ENCODE measurements at regions not wholly inside any gene's neighbourhood (a gene's known extent, or its start where the extent isn't known, plus 50 kb on each side); places are given as distances from the start of the nearest gene placed in this dataset.

- Histone ChIP-seq H3K4me2 (ENCODE audit: insufficient read depth in 1 of 2, low read depth in 2 of 2, low read length in 2 of 2) (no peak overlapping the region), H3K18ac (ENCODE audit: extremely low read depth, low read length) (no peak overlapping the region), H2AK5ac (ENCODE audit: low read depth, low read length) (no peak overlapping the region), H3K79me1 (ENCODE audit: low read depth, low read length) (no peaks in the 10 kb centered on the region), H3K23me2 (ENCODE audit: low read depth, low read length) (no peaks in the 10 kb centered on the region), H4K8ac (ENCODE audit: extremely low read depth, insufficient read depth, low read length) (no peak overlapping the region), H3K4me1 (replicated peaks in 1 of 4; ENCODE audit: control insufficient read depth in 3 of 4, insufficient read depth in 4 of 4, low read length in 3 of 4) (peaks cover 6 to 18% (median 13%) of the 10 kb centered on the region in 4 experiments), H4K20me1 (replicated peaks in 1 of 2; ENCODE audit: control insufficient read depth in 1 of 2, insufficient read depth in 2 of 2, low read length in 2 of 2) (no peaks in the 10 kb centered on the region), H2BK12ac (ENCODE audit: low read depth, low read length) (no peak overlapping the region), H2BK120ac (replicated peaks; ENCODE audit: low read depth, low read length) (no peak overlapping the region), H2BK5ac (ENCODE audit: low read depth, low read length) (no peak overlapping the region), H2AFZ (ENCODE audit: low read length) (no peak overlapping the region), H3K14ac (ENCODE audit: insufficient read length) (no peak overlapping the region), H3K9ac (replicated peaks in 1 of 4; ENCODE audit: extremely low read depth in 1 of 4, low read depth in 3 of 4, low read length in 3 of 4) (no peak overlapping the region), H3K4ac (replicated peaks; ENCODE audit: insufficient read length, low read depth, low read length) (no peak overlapping the region), H3K23ac (ENCODE audit: insufficient read length) (no peak overlapping the region), H2BK20ac (ENCODE audit: low read length) (no peak overlapping the region), H3K79me2 (ENCODE audit: control insufficient read depth in 1 of 2, insufficient read depth in 2 of 2, low read length in 2 of 2) (no peaks in the 10 kb centered on the region), H4K91ac (replicated peaks; ENCODE audit: insufficient read length, low read length) (peak overlapping the region; percentile 18), H3K27me3 (replicated peaks in 1 of 4; ENCODE audit: control insufficient read depth in 3 of 4, extremely low read depth in 1 of 4, insufficient read depth in 3 of 4, low read length in 3 of 4) (no peaks in the 10 kb centered on the region), H2BK15ac (ENCODE audit: low read length) (no peak overlapping the region), H3K27ac (ENCODE audit: low read depth, low read length) (no peak overlapping the region), H3K56ac (replicated peaks; ENCODE audit: insufficient read length, low read depth, low read length) (no peak overlapping the region), H3K4me3 (ENCODE audit: extremely low read depth in 1 of 4, insufficient read depth in 2 of 4, low read depth in 3 of 4, low read length in 4 of 4) (no peak overlapping the region), H3K36me3 (ENCODE audit: control insufficient read depth in 2 of 4, insufficient read depth in 4 of 4, low read length in 3 of 4) (peaks cover 0 to 5% (median 0%) of the 10 kb centered on the region in 4 experiments; a peak in 1 of 8 replicates), H4K5ac (ENCODE audit: insufficient read length, low read depth, low read length) (no peak overlapping the region), H3K9me3 (ENCODE audit: insufficient read depth in 2 of 2, low read depth in 1 of 2, low read length in 1 of 2) (peaks cover 6 to 12% of the 10 kb centered on the region in 2 experiments; a peak in 3 of 4 replicates)
- TF ChIP-seq ATF3 (IDR thresholded peaks at IDR 0.05; ENCODE audit: insufficient read depth, low read depth, low read length) (no peak), SP4 (IDR thresholded peaks at IDR 0.05; ENCODE audit: low read length) (no peak), POLR2A (IDR thresholded peaks at IDR 0.05; ENCODE audit: control extremely low read depth in 1 of 2, low read depth in 2 of 2, low read length in 2 of 2) (no peak), BRCA1 (IDR thresholded peaks at IDR 0.05; ENCODE audit: low read depth, low read length) (no peak), ATF2 (IDR thresholded peaks at IDR 0.05; ENCODE audit: low read length) (no peak), CBX5 (IDR thresholded peaks at IDR 0.05; ENCODE audit: low read depth, low read length) (no peak), SP1 (IDR thresholded peaks at IDR 0.05; ENCODE audit: low read depth, low read length) (no peak), RFX5 (IDR thresholded peaks at IDR 0.05; ENCODE audit: borderline replicate concordance, low read depth, low read length) (no peak), POLR2AphosphoS5 (IDR thresholded peaks at IDR 0.05; ENCODE audit: low read depth, low read length) (no peak), SAP30 (IDR thresholded peaks at IDR 0.05; ENCODE audit: insufficient read depth, insufficient replicate concordance, low read length) (no peak), EP300 (IDR thresholded peaks at IDR 0.05; ENCODE audit: borderline replicate concordance in 1 of 2, low read depth in 2 of 2, low read length in 2 of 2) (no peak), TBP (IDR thresholded peaks at IDR 0.05; ENCODE audit: low read depth, low read length) (no peak), HDAC2 (IDR thresholded peaks at IDR 0.05; ENCODE audit: borderline replicate concordance in 1 of 2, low read depth in 2 of 2, low read length in 2 of 2) (no peak)
- ChIA-PET CTCF (ENCODE audit: partially characterized antibody) (no interaction called here), POLR2A (ENCODE audit: partially characterized antibody) (no interaction called here)
- FAIRE-seq (no peak), DNase-seq (ENCODE audit: low read depth in 1 of 2, low spot score in 2 of 2) (no peak)
- WGBS, 2 experiments (ENCODE audit: extremely low coverage in 1 of 2, insufficient coverage in 1 of 2, insufficient read length in 1 of 2, insufficient replicate concordance in 2 of 2, low coverage in 1 of 2, low lambda C conversion rate in 2 of 2, missing lambda C conversion rate in 1 of 2), result 94% methylated on average over 5 of the region's 5 CpGs; no CpG with 5 or more reads in 1 of the 2 experiments
These were observed 105.9 kb upstream of the ID4 start for GRCh38 chr6:19731282-19731681.

Data from H1 (cell line).